HG03280 (cell line): ENCODE measurements at regions not wholly inside any gene's neighbourhood (a gene's known extent, or its start where the extent isn't known, plus 50 kb on each side); places are given as distances from the start of the nearest gene placed in this dataset.
"Not testable (repeated sequence)": the region's sequence is repeated elsewhere in the genome, so short reads cannot be mapped to it uniquely, and the experiment has no call there.

Experiments used
- ATAC-seq: cut with Tn5 transposase; IDR thresholded peaks from one replicate; pipeline ENCODE4 v1.9.1; 2021; ENCODE audit warnings: mild to moderate bottlenecking, moderate library complexity; ENCODE audit not compliant: unreplicated experiment

DNA sequence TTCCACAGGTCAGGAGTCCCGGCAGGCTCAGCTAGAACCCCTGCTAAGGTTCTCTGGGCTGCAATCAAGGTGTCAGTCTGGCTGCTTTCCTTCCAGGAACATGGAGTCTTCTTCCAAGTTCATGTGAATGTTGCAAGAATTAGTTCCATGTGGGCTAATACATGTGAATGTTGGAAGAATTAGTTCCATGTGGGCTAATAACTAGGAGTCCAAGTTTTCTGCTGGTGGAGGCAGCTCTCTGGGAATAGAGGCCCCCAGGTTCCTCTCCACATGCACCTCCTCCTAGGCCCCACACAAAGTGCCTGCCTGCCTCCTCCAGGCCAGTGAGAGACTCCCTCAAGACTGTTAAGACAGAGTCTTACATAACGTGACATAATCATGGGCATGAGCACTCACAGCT lies 140.8 kb upstream of the SLC35G4 start:
- ATAC-seq = no peak

GRCh38 chr18:11468120-11468519 lies 141.3 kb upstream of the SLC35G4 start:
- ATAC-seq = no peak

DNA sequence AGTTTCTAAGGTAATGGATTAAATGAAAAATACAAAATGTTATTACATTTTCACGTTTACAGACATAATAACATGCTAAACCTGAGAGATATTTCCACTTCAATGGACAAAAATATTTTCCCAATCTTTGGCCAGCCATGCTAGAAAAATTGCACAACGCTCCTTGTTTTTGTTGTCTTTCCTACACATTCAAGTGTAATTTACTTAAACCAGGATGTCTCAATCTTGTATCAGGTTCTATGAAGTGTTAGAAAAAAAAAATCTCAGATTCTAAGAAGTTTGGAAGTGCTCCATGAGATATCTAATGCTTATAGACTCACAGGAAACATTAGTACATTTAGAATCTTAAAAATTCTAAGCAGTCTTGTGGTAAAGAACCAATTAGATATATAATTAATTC lies 141.8 kb upstream of the SLC35G4 start:
- ATAC-seq = no peak

DNA sequence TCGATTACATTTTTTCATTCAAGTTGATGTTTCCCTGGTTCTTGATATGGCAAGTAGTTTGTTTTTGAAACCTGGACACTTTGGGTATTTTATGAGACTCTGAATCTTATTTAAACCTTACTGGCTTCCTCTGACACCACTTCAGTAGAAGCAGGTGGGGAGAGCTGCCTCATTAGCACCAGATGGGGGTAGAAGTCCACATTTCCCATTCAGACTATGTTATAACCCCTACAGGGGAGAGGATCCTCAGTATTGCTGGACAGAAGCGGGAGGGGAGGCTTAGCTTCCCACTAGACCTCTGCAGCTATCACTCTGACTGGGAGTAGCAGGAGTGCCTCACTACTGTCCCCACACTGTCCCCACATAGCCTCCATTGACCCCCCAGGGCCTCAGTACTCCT lies 145.3 kb upstream of the SLC35G4 start:
- ATAC-seq = no peak

- ATAC-seq = no peak
Measured at GRCh38 chr18:11458447-11458846, 150.9 kb upstream of the SLC35G4 start.

GRCh38 chr18:11457853-11458252 lies 151.5 kb upstream of the SLC35G4 start:
- not testable (repeated sequence) for ATAC-seq

DNA sequence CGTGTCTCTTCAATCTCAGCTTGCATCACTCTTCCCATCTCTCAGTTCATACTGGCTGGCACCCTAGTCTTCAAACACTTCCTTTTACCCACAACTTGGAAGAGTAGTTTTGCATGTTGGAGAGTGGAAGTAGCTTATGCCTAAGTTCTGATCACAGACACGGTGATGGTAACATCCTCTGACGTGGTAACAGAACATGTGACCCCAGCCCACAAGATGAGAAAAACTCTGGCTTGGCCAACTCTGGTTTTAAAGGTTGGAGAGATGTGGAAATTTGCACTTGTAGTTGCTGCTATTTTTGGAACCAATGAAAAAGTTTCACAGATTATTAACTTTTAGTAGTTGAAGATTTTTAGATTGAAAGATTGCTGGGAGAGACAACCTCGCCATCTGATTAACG lies 155.4 kb upstream of the SLC35G4 start:
- ATAC-seq = no peak

DNA sequence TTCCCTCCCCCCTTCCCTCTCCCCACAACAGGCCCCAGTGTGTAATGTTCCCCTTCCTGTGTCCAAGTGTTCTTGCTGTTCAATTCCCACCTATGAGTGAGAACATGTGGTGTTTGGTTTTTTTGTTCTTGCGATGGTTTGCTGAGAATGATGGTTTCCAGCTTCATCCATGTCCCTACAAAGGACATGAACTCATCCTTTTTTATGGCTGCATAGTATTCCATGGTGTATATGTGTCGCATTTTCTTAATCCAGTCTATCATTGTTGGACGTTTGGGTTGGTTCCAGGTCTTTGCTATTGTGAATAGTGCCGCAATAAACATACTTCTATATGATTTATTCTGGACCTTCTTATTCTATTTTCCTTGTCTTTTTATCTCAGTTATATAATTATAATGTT lies 165.2 kb upstream of the SLC35G4 start:
- ATAC-seq = not testable (repeated sequence)

DNA sequence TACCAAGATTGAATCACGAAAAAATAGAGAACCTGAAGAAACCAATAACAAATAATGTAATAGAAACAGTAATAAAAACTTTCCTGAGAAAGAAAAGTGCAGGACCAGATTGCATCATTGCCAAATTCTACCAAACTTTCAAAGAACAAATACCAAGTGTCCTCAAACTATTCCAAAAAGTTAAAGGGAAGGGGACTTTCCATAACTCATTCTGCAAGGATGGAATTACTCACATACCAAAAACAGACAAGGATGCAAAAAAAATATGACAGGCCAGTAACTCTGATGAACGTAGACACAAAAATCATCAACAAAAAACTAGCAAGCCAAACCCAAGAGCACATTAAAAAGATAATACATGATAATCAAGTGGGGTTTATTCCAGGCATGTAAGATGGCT lies 172.3 kb upstream of the SLC35G4 start:
- no peak for ATAC-seq

- no peak for ATAC-seq
Measured at GRCh38 chr18:11432360-11432811, 177.0 kb upstream of the SLC35G4 start.

GRCh38 chr18:11429876-11430275 lies 179.5 kb upstream of the SLC35G4 start:
- no peak for ATAC-seq

- no peak for ATAC-seq
Measured at GRCh38 chr18:11425211-11425610, 184.2 kb upstream of the SLC35G4 start.

DNA sequence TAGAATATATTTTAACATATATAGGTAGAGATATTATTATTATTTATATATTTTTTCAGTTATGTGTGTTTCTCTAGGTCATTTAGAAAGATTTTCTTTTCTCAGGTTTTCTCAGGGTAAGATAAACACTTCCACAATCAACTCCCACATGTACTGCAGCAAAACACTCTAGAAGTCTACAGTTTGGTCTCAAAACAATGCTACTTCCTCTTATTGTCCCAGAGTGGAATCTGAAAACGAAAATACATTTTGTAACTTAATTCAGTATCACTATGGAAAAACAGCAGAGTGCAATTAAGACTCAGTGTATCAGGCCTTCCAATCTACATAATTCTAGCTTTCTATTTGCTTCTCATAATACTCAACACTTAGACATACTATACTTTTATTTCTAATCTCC lies 190.1 kb upstream of the SLC35G4 start:
- no peak for ATAC-seq

- ATAC-seq = no peak
Measured at GRCh38 chr18:11412811-11413210, 196.6 kb upstream of the SLC35G4 start.

DNA sequence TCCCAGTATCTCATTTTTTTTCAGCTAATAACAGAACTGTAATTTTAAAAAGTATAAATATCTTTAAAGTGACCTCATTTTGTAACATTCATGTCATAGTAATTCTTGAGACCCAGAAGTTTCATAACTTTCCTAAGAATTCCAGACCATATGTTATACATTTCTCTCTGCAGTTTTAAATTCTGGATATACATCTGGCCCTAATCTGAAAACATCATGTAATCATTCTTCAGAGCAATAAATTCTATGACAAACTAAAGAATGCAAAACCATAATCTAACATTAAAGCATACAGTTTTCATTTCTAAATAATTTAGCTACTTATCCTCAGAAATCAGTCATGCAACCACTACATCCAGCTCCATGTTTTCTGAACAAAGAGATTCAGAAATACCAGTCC lies 198.3 kb upstream of the SLC35G4 start:
- no peak for ATAC-seq

DNA sequence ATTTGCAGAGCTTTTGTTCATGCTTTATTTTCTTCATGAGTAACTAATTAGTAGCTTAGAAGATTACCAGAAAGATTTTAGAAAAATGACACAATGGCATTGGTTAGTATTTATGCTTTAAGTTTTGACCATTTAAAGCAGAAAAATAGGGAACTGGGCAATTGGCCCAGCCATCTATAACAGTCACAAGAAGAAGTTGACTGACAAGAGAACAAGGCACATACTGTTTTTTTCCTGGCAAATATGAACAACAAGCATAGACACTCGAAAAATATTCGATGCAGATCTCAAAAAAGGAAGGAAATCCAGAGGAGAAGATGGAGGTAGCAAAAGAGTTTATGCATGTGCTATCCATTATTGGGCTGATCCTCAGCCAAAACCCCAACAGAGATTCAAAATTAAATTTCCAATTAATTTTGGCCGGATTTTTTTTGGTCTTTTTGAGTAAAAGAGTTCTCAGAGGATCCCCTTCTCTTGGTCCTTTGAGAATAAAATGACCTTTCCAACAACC lies 200.8 kb upstream of the SLC35G4 start:
- ATAC-seq = no peak

DNA sequence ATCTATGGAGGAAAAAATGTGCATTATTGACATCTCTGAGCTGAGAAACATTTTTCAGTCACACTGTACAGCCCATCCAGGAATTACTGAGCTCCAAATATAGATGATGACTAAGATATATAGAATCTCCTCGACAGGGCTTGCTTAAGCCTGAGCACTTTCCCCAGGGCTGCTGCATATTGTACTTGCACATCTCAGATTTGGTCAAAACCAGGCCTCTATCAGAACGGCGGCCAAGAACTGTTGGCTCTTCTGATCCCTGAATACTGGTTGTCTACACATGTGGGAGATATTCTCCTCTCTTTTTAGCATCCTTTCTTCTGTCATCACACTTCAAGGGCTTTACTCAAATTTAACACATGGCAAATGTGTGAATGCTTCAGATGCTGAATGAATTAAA lies 201.5 kb upstream of the SLC35G4 start:
- ATAC-seq = no peak

DNA sequence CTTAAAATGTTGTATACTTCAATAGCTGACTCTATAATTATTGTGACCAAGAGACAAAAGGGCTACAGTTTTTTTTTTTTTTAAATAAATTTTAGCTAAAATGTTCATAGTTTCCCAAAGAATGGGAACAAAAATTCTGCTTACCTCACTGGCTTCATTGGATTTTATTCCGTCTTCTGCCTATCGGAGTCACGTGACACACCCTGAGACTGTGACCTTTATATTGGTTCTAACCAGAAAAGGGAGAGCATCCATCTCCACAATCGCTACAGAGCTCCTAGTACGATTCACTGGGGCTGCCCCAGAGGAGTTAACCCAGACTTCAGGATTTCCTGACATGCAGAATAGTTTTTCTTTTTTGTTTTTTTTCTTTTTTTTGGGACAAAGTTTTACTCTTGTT lies 203.6 kb upstream of the SLC35G4 start:
- ATAC-seq = no peak

GRCh38 chr18:11400703-11401102 lies 208.7 kb upstream of the SLC35G4 start:
- ATAC-seq = no peak

- ATAC-seq = no peak
Measured at GRCh38 chr18:11398625-11399024, 210.8 kb upstream of the SLC35G4 start.

DNA sequence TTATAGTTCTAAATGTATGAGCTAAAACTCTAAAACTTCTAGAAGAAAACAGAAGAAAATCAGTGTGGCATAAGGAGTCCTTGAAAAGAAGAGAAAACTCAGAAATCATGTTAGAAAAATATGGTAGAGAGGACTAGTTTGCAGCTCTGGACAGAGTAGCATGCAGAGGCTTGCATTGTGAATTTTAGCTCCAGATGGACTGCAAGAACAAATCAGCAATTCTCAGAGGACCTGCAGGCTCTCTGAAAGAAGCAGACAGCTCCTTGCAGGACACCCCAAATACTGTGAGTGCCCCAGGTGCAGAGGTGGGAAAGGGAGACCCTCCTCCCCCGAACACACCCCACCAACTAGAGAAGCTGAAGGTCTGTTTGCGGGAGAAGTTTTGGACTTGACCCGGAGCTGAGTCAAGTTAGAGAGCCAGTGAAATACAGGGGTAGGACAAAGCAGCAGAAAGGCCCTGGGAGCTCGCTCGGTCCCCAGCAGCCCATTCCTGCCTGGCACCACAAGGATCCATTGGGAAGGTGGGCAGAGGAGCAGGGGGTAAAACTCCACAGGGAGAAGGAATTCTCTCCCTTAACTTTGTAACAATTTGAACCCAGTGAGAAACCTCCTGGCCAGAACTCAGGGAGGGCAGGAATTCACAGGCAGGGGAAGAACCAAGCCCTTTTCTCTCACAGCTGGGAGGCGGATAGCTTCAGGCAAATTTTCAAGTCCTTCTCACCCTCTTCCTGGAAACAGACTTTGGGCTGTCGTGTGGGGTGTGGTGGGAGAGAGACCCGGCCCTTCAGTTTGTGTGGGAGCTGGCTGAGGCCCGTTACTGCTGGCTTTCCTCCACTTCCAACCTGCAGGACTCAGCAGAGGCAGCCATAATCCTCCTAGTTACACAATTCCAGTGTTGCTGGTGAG lies 216.2 kb upstream of the SLC35G4 start:
- ATAC-seq = no peak

GRCh38 chr18:11392292-11392691 lies 217.1 kb upstream of the SLC35G4 start:
- ATAC-seq = no peak

DNA sequence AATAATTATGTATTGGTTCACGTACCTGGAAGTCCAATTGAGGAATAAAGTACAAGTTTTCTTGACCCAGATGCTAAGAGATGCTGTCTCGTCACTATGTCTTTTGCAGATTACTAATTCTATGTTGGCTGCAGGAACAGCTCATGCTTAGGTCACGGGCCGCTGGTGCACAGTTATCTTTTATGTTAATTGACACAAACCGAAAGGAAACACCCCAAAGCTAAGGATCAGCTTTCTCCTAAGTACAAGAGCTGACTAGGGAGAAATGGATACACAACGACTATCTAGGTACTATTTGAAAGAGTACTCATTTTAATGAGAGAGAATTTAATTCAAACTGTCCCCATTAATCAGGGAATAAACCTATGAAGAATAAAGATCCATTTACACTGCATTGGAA lies 217.7 kb upstream of the SLC35G4 start:
- ATAC-seq = no peak
